NCI-H1930 (cell line): ENCODE measurements at regions not wholly inside any gene's neighbourhood (a gene's known extent, or its start where the extent isn't known, plus 50 kb on each side); places are given as distances from the start of the nearest gene placed in this dataset.

Experiments
- DNase-seq, 2 experiments: peaks; one replicate each; lab custom pipeline; 2025; lab: John Stamatoyannopoulos, UW

GRCh38 chr2:120401275-120402066 lies 55.5 kb downstream of the INHBB start:
- no peak for DNase-seq

- DNase-seq, result no peak
Measured at GRCh38 chr2:120402067-120402433, 56.1 kb downstream of the INHBB start.

- no peak for DNase-seq
Measured at GRCh38 chr2:120402508-120402907, 56.6 kb downstream of the INHBB start.

- no peak for DNase-seq
Measured at GRCh38 chr2:120403261-120403660, 57.3 kb downstream of the INHBB start.

- no peak for DNase-seq
Measured at GRCh38 chr2:120403676-120404075, 57.7 kb downstream of the INHBB start.

GRCh38 chr2:120404274-120404673 lies 58.3 kb downstream of the INHBB start:
- DNase-seq, result no peak

- DNase-seq, result no peak
Measured at GRCh38 chr2:120404941-120405758, 59.2 kb downstream of the INHBB start.

GRCh38 chr2:120405759-120406099 lies 59.8 kb downstream of the INHBB start:
- no peak for DNase-seq

- no peak for DNase-seq
Measured at GRCh38 chr2:120406566-120406965, 60.6 kb downstream of the INHBB start.

- DNase-seq, result no peak
Measured at GRCh38 chr2:120410487-120410886, 64.6 kb downstream of the INHBB start.

- DNase-seq, result no peak
Measured at GRCh38 chr2:120415060-120415459, 69.1 kb downstream of the INHBB start.

GRCh38 chr2:120415728-120416509 lies 70.0 kb downstream of the INHBB start:
- DNase-seq, result no peak

- DNase-seq, result no peak
Measured at GRCh38 chr2:120418174-120418787, 72.3 kb downstream of the INHBB start.

- no peak for DNase-seq
Measured at GRCh38 chr2:120419073-120419472, 73.1 kb downstream of the INHBB start.

GRCh38 chr2:120419955-120420354 lies 74.0 kb downstream of the INHBB start:
- no peak for DNase-seq

- DNase-seq, result no peak
Measured at GRCh38 chr2:120421126-120421829, 75.3 kb downstream of the INHBB start.

GRCh38 chr2:120421830-120422175 lies 75.9 kb downstream of the INHBB start:
- no peak for DNase-seq

- DNase-seq, result no peak
Measured at GRCh38 chr2:120422465-120423160, 76.7 kb downstream of the INHBB start.

- DNase-seq, result no peak
Measured at GRCh38 chr2:120423167-120423943, 77.4 kb downstream of the INHBB start.

- DNase-seq, result no peak
Measured at GRCh38 chr2:120424274-120424796, 78.4 kb downstream of the INHBB start.
